OCI-LY1 (cell line): ENCODE measurements at regions not wholly inside any gene's neighbourhood (a gene's known extent, or its start where the extent isn't known, plus 50 kb on each side); places are given as distances from the start of the nearest gene placed in this dataset.

Source experiments
- H2AFZ ChIP-seq: fragments of 200-600 bp; sonication (generic), shearing (Covaris generic); 2 replicates; pipeline ENCODE4 v1.6.0; 2014; ENCODE audit warnings: antibody characterized with exemption, mild to moderate bottlenecking, low read length
- H3F3A ChIP-seq: fragments of 200-600 bp; sonication (generic), shearing (Covaris generic); 2 replicates; pipeline ENCODE4 v1.6.0; 2014; ENCODE audit warnings: mild to moderate bottlenecking, antibody characterized with exemption, low read length, moderate library complexity; ENCODE audit not compliant: insufficient read depth
- H3K27ac ChIP-seq: fragments of 200-600 bp; sonication (generic); 2 replicates; pipeline ENCODE4 v1.5.1; 2014; ENCODE audit warnings: low read length, mixed run types, mild to moderate bottlenecking, low read depth; ENCODE audit not compliant: poor library complexity, severe bottlenecking
- H3K27me3 ChIP-seq: fragments of 200-600 bp; sonication (generic); 2 replicates; pipeline ENCODE4 v1.6.0; 2014; ENCODE audit warnings: antibody characterized with exemption, mild to moderate bottlenecking, low read length, moderate library complexity; ENCODE audit not compliant: insufficient read depth
- H3K36me3 ChIP-seq: fragments of 200-600 bp; sonication (generic); 2 replicates; pipeline ENCODE4 v1.6.1; 2014; ENCODE audit warnings: mild to moderate bottlenecking, antibody characterized with exemption, low read length, moderate library complexity, mixed read lengths; ENCODE audit not compliant: insufficient read depth
- H3K4me1 ChIP-seq: fragments of 200-600 bp; sonication (generic); 2 replicates; pipeline ENCODE4 v1.5.1; 2014; ENCODE audit warnings: mild to moderate bottlenecking, low read length, moderate library complexity; ENCODE audit not compliant: insufficient read depth, severe bottlenecking
- H3K4me2 ChIP-seq: fragments of 200-600 bp; sonication (generic), shearing (Covaris generic); 2 replicates; pipeline ENCODE4 v1.6.1; 2014; ENCODE audit warnings: low read length
- H3K4me3 ChIP-seq: fragments of 200-600 bp; sonication (generic); 2 replicates; pipeline ENCODE4 v1.5.1; 2014; ENCODE audit warnings: low read length, low read depth, mild to moderate bottlenecking, mixed read lengths; ENCODE audit not compliant: poor library complexity, severe bottlenecking
- H3K79me2 ChIP-seq: fragments of 200-600 bp; shearing (Covaris generic); 2 replicates; pipeline ENCODE4 v1.6.1; 2016; ENCODE audit warnings: mixed run types, low read length, mixed read lengths; ENCODE audit not compliant: insufficient read depth
- H3K9ac ChIP-seq: fragments of 200-600 bp; sonication (generic), shearing (Covaris generic); 2 replicates; pipeline ENCODE4 v1.6.1; 2014; ENCODE audit warnings: mild to moderate bottlenecking, low read length, mixed read lengths
- H3K9me2 ChIP-seq: fragments of 200-600 bp; sonication (generic), shearing (Covaris generic); 2 replicates; pipeline ENCODE4 v1.6.1; 2014; ENCODE audit warnings: low read depth, mild to moderate bottlenecking, low read length, mixed read lengths
- H3K9me3 ChIP-seq: fragments of 200-600 bp; shearing (Covaris generic); 2 replicates; pipeline ENCODE4 v1.6.1; 2014; ENCODE audit warnings: low read length, mixed read lengths
- H4K20me1 ChIP-seq: fragments of 200-600 bp; sonication (generic), shearing (Covaris generic); 2 replicates; pipeline ENCODE4 v1.6.0; 2016; ENCODE audit warnings: mild to moderate bottlenecking, low read length; ENCODE audit not compliant: insufficient read depth
- CTCF ChIP-seq: fragments of 200-600 bp; sonication (generic), shearing (Covaris generic); IDR thresholded peaks from 2 replicates; pipeline ENCODE4 v1.5.1; 2017; ENCODE audit warnings: mild to moderate bottlenecking, antibody characterized with exemption, low read length, moderate library complexity, mixed read lengths
- EZH2 ChIP-seq: fragments of 200-600 bp; sonication (generic), shearing (Covaris generic); IDR thresholded peaks from 2 replicates; pipeline ENCODE4 v1.8.0; 2017; ENCODE audit warnings: borderline replicate concordance, mixed run types, mild to moderate bottlenecking, antibody characterized with exemption, low read length, moderate library complexity, mixed read lengths

- H4K20me1 ChIP-seq = no peaks in the 10 kb centered on the region
- no peaks in the 10 kb centered on the region for H3K36me3 ChIP-seq
- no peaks in the 10 kb centered on the region for H3K79me2 ChIP-seq
- TF ChIP-seq EZH2 (no peak), CTCF (no peak)
- no peaks in the 10 kb centered on the region for H3K27me3 ChIP-seq
- no peak overlapping the region for H3K4me3 ChIP-seq
- H3K9me2 ChIP-seq = no peaks in the 10 kb centered on the region
- no peaks in the 10 kb centered on the region for H3F3A ChIP-seq
- H3K4me2 ChIP-seq = no peak overlapping the region
- no peaks in the 10 kb centered on the region for H3K4me1 ChIP-seq
- H2AFZ ChIP-seq = no peak overlapping the region
- no peak overlapping the region for H3K27ac ChIP-seq
- no peak overlapping the region for H3K9ac ChIP-seq
- no peaks in the 10 kb centered on the region for H3K9me3 ChIP-seq
Observed at GRCh38 chr12:19018302-19018970, 111.1 kb upstream of the PLEKHA5 start.

- no peaks in the 10 kb centered on the region for H3K9me2 ChIP-seq
- H3F3A ChIP-seq = no peaks in the 10 kb centered on the region
- H2AFZ ChIP-seq = no peak overlapping the region
- H3K27me3 ChIP-seq = no peaks in the 10 kb centered on the region
- no peak overlapping the region for H3K4me3 ChIP-seq
- TF ChIP-seq CTCF = no peak
- no peak for TF ChIP-seq EZH2
- H3K9ac ChIP-seq = no peak overlapping the region
- no peaks in the 10 kb centered on the region for H3K36me3 ChIP-seq
- no peak overlapping the region for H3K27ac ChIP-seq
- H3K79me2 ChIP-seq = no peaks in the 10 kb centered on the region
- H3K4me1 ChIP-seq = no peaks in the 10 kb centered on the region
- no peaks in the 10 kb centered on the region for H4K20me1 ChIP-seq
- no peaks in the 10 kb centered on the region for H3K9me3 ChIP-seq
- H3K4me2 ChIP-seq = no peak overlapping the region
Observed at GRCh38 chr12:19021240-19021639, 108.3 kb upstream of the PLEKHA5 start.

- Histone ChIP-seq H3K9me3 (no peaks in the 10 kb centered on the region), H4K20me1 (no peaks in the 10 kb centered on the region), H3K27ac (no peak overlapping the region), H3K9me2 (no peaks in the 10 kb centered on the region), H3F3A (no peaks in the 10 kb centered on the region), H3K79me2 (no peaks in the 10 kb centered on the region), H3K9ac (no peak overlapping the region), H3K4me2 (no peak overlapping the region), H3K4me3 (no peak overlapping the region), H2AFZ (no peak overlapping the region), H3K36me3 (no peaks in the 10 kb centered on the region), H3K27me3 (no peaks in the 10 kb centered on the region), H3K4me1 (no peaks in the 10 kb centered on the region)
- TF ChIP-seq EZH2 (no peak), CTCF (no peak)
Observed at GRCh38 chr12:19021646-19022045, 107.9 kb upstream of the PLEKHA5 start.
